ENCODE measurements at regions not wholly inside any gene's neighbourhood (a gene's known extent, or its start where the extent isn't known, plus 50 kb on each side); places are given as distances from the start of the nearest gene placed in this dataset.

DNA sequence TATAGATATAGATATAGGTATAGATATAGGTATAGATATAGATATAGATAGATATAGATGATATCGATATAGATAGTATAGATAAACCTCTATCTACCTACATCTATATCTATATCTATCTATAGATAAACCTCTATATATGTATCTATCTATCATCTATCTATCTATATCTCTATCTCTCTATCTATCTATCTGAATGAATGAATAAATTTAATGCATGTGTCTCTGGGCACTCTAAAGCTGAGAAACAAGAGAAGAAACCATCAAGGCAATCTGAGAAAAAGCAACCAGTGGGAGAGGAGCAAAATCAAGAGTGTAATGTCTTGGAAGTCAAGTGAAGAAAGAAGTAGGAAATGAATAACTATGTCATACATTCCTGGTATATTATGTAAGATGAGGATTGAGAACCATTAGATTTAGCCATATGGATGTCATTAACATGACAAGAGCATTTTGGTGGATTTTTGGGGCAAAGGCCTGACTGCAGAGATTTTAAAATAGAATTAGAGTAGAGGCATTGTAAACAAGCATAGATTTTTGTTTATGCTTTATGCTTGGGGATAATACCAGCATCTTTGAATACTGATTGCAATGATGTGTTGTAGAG lies 1262.7 kb upstream of the MIR17HG start:
- intact Hi-C loops (cut with micrococcal nuclease) = no loop called here
- no peaks in the 10 kb centered on the region for H3K4me1 Mint-ChIP-seq (ENCODE audit: low read depth)
- no peak overlapping the region for H3K27ac Mint-ChIP-seq
- CTCF ChIA-PET = no interaction called here
- no peak overlapping the region for H3K4me3 Mint-ChIP-seq
- DNase-seq = no peak
- no peaks in the 10 kb centered on the region for H3K36me3 Mint-ChIP-seq (ENCODE audit: low read depth)
- H3K9me3 Mint-ChIP-seq = peaks cover 15% of the 10 kb centered on the region
- no peaks in the 10 kb centered on the region for H3K27me3 Mint-ChIP-seq (ENCODE audit: low read depth)

DNA sequence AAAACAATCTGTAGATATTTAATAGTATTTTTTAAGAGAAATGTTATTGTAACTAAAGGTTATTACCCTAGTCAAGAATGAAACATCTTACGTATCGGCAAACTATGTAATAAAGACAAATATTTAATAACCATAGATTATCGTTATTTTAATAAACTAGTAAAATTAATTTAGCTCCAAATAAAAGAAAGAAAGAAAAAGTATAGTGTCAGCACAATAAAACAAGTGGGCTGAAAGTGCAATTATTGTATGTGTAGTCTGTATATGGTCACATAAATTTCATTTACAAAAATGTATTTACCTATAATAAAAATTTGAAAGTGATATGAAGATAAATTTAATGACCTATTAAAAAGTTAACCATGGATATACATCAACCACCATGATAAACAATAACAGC lies 1258.4 kb upstream of the MIR17HG start:
- intact Hi-C loops (cut with micrococcal nuclease) = no loop called here
- H3K27me3 Mint-ChIP-seq (ENCODE audit: low read depth) = no peaks in the 10 kb centered on the region
- no peaks in the 10 kb centered on the region for H3K36me3 Mint-ChIP-seq (ENCODE audit: low read depth)
- CTCF ChIA-PET = no interaction called here
- H3K4me3 Mint-ChIP-seq = no peak overlapping the region
- no peaks in the 10 kb centered on the region for H3K4me1 Mint-ChIP-seq (ENCODE audit: low read depth)
- no peak for DNase-seq
- peaks cover 17% of the 10 kb centered on the region for H3K9me3 Mint-ChIP-seq
- H3K27ac Mint-ChIP-seq = no peak overlapping the region

DNA sequence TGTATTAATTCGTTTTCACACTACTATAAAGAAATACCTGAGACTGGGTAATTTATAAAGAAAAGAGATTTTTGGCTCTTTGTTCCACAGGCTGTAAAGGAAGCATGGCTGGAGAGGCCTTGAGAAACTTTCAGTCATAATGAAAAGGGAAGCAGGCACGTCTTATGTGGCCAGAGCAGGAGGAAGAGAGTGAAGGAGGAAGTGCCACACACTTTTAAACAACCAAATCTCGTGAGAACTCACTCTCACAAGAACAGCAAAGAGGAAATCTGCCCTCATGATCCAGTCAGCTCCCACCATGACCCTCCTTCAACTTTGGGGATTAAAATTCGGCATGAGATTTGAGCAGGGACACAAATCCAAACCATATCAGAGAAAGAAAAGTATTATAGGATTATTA lies 1255.9 kb upstream of the MIR17HG start:
- Mint-ChIP-seq H3K27me3 (ENCODE audit: low read depth) (no peaks in the 10 kb centered on the region), H3K9me3 (peaks cover 17% of the 10 kb centered on the region), H3K4me3 (no peak overlapping the region), H3K36me3 (ENCODE audit: low read depth) (no peaks in the 10 kb centered on the region), H3K4me1 (ENCODE audit: low read depth) (no peaks in the 10 kb centered on the region), H3K27ac (no peak overlapping the region)
- CTCF ChIA-PET = no interaction called here
- DNase-seq = no peak
- intact Hi-C loops (cut with micrococcal nuclease) = no loop called here

DNA sequence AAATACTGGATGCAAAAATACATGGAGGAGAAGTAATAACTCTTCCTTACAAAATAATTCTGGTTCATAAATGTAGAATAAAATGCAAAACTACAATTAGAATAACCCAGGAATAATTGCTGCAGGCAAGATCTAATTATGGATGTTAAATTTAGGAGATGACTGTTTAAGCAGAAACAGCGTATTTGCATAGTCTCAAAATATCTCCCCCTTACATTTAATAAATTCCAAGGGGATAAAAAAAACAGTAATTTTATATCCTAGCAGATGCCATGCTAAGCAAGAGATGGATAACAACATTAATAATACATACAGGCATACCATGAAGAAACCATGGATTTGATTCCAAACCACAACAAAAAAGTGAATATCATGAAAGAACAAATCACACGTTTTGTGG lies 1253.1 kb upstream of the MIR17HG start:
- intact Hi-C loops (cut with micrococcal nuclease) = no loop called here
- H3K36me3 Mint-ChIP-seq (ENCODE audit: low read depth) = no peaks in the 10 kb centered on the region
- H3K27me3 Mint-ChIP-seq (ENCODE audit: low read depth) = no peaks in the 10 kb centered on the region
- no peak overlapping the region for H3K4me3 Mint-ChIP-seq
- CTCF ChIA-PET = no interaction called here
- H3K27ac Mint-ChIP-seq = no peak overlapping the region
- H3K4me1 Mint-ChIP-seq (ENCODE audit: low read depth) = no peaks in the 10 kb centered on the region
- no peak for DNase-seq
- H3K9me3 Mint-ChIP-seq = peaks cover 6% of the 10 kb centered on the region

DNA sequence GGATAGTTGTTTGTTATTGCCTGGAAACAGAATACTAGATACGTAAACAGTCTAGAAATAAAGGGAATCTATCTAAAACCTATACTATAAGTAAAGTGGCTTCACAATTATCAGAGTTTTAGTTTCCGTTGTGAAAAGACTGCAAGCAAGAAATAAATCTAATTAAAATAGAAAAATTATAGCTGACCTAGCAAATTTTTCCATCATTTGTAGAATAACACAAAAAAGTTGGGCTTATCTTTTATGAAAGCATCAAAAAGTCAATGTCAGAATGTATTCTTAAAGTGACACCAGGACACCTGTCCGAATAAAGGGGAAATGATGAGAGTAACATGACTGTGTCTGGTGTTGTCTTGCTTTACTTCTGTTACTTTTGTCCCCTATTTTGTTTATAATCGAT lies 1248.9 kb upstream of the MIR17HG start:
- no peaks in the 10 kb centered on the region for H3K27me3 Mint-ChIP-seq (ENCODE audit: low read depth)

DNA sequence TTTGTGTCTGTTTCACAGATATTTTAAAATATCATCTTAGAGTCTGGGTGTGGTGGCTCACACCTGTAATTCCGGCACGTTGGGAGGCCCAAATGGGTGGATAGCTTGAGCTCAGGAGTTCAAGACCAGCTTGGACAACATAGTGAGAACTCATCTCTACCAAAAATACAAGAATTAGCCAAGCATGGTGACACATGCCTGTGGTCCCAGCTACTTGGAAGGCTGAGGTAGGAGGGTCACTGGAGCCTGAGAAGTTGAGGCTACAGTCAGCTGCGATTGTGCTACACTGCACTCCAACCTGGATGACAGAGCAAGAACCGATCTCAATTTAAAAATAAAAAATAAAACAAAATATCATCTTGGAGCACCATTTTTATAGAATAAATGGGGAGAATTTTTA lies 1247.6 kb upstream of the MIR17HG start:
- H3K9me3 Mint-ChIP-seq = peaks cover 7% of the 10 kb centered on the region
- CTCF ChIA-PET = no interaction called here
- intact Hi-C loops (cut with micrococcal nuclease) = no loop called here

More for the DNA sequence above, 1248.9 kb upstream of the MIR17HG start:
- H3K36me3 Mint-ChIP-seq (ENCODE audit: low read depth) = no peaks in the 10 kb centered on the region
- DNase-seq = no peak
- no peak overlapping the region for H3K4me3 Mint-ChIP-seq
- CTCF ChIA-PET = no interaction called here
- peaks cover 3% of the 10 kb centered on the region for H3K9me3 Mint-ChIP-seq
- no peaks in the 10 kb centered on the region for H3K4me1 Mint-ChIP-seq (ENCODE audit: low read depth)
- intact Hi-C loops (cut with micrococcal nuclease) = no loop called here
- H3K27ac Mint-ChIP-seq = no peak overlapping the region

DNA sequence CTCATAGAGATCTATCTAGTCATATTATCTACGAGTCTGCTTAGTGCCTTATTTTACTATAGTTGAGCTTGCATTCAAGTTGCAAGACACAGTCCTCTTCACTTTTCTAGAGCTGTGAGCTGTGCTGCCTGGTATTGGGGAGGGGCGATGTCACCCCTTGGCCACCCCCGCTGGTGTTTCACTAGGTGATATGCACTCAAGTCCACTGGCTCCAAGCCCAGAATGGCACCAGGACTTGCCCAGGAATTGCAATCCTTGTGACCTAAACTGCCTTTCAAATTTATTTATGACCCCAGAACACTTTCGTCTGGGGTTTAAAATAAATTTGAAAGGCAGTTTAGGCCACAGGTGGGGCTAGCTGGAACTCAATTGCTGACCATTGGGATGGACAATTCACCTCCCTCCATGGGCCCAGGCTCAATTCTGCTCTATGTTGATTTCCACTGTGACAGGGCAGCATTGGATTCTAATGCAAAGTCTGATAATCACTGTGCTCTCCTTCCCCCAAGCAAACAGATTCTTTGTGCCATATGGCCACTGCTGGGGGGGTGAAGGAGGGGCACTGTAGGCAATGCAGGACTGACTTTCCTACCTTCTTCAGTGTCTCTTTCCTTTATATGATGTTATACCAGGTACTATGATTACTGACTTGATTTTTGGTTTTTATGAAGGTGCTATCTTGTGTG lies 1244.2 kb upstream of the MIR17HG start:
- Mint-ChIP-seq H3K9me3 (peaks cover 12% of the 10 kb centered on the region), H3K4me1 (ENCODE audit: low read depth) (no peaks in the 10 kb centered on the region), H3K27me3 (ENCODE audit: low read depth) (no peaks in the 10 kb centered on the region), H3K4me3 (no peak overlapping the region), H3K27ac (no peak overlapping the region), H3K36me3 (ENCODE audit: low read depth) (no peaks in the 10 kb centered on the region)
- intact Hi-C loops (cut with micrococcal nuclease) = no loop called here
- DNase-seq = no peak
- CTCF ChIA-PET = no interaction called here

More for the DNA sequence above, 1247.6 kb upstream of the MIR17HG start:
- H3K27ac Mint-ChIP-seq = no peak overlapping the region
- H3K4me3 Mint-ChIP-seq = no peak overlapping the region
- no peaks in the 10 kb centered on the region for H3K27me3 Mint-ChIP-seq (ENCODE audit: low read depth)
- no peaks in the 10 kb centered on the region for H3K36me3 Mint-ChIP-seq (ENCODE audit: low read depth)
- DNase-seq = no peak
- H3K4me1 Mint-ChIP-seq (ENCODE audit: low read depth) = no peaks in the 10 kb centered on the region

DNA sequence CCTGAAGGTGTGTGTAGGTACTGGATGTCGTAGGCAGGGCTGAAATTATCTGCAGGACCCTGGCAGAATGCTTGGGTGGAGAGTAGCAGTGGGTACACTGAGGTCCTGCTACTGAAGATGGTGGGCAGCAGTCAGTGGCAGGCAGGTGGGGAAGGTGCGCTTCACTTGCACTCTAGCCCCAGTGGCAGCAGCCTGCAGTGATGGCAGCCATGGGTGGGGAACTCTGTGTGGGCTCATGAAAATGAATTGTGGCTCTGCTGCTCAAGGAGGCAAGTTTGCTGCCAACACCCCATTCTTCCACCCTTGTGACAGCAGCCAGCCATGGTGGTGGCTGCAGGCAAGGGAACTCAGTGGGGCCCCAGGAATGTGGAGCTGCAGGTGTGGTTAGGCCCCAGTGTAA lies 1242.7 kb upstream of the MIR17HG start:
- no peaks in the 10 kb centered on the region for H3K27me3 Mint-ChIP-seq (ENCODE audit: low read depth)
- no peak overlapping the region for H3K27ac Mint-ChIP-seq
- CTCF ChIA-PET = no interaction called here
- no peaks in the 10 kb centered on the region for H3K36me3 Mint-ChIP-seq (ENCODE audit: low read depth)
- H3K4me1 Mint-ChIP-seq (ENCODE audit: low read depth) = no peaks in the 10 kb centered on the region
- H3K4me3 Mint-ChIP-seq = no peak overlapping the region
- peaks cover 12% of the 10 kb centered on the region for H3K9me3 Mint-ChIP-seq
- intact Hi-C loops (cut with micrococcal nuclease) = no loop called here
- no peak for DNase-seq

DNA sequence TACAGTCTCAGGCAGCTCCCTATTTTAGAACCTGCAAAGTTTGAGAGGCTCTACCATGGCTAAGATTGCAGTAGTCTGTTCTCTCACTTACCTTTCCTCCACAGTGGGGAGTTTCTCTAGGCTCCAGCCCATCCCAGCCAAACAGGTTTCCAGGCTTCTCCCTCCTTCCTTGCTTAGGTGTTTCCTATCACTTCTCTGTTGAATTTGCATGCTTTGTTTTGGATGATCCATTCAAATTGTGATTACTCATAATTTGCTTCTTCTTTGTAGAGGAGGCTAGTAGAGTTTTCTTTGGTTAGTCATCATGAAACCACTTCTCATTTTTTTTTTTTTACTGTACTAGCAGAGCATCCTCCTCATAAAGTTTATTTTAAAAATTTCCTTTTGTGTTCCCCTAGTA lies 1242.2 kb upstream of the MIR17HG start:
- H3K27me3 Mint-ChIP-seq (ENCODE audit: low read depth) = no peaks in the 10 kb centered on the region
- peaks cover 12% of the 10 kb centered on the region for H3K9me3 Mint-ChIP-seq
- DNase-seq = no peak
- intact Hi-C loops (cut with micrococcal nuclease) = no loop called here
- no peak overlapping the region for H3K4me3 Mint-ChIP-seq
- H3K27ac Mint-ChIP-seq = no peak overlapping the region
- H3K36me3 Mint-ChIP-seq (ENCODE audit: low read depth) = no peaks in the 10 kb centered on the region
- CTCF ChIA-PET = no interaction called here
- no peaks in the 10 kb centered on the region for H3K4me1 Mint-ChIP-seq (ENCODE audit: low read depth)

DNA sequence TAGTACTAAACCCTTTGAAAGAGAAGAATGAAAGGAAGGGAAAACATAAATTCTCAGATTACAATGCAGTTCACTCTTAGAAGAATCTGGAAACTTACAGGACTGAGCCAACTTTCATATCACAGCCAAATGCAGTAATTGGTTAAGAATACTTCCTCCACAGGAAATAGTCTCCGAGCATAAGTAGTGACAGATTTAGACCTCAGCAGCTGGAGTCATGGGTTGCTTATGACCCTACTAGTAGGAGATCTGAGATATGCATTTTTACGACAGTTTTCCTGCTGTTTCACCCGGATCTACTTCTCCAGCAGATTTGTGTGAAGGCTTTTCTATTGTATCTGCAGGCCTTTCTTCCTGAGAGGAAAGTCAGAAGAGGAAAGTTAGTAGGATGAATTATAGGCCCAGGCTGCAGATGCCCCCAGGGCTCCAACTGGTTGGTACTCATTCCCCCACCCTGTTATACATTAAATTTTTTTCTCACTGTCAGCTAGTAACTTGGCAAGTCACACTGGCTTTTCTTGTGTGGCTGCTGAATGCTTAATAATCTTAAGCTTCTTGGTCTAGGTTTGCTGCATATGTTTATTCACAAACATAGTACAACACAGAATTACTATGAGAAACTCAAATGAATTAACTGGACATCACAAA lies 1241.5 kb upstream of the MIR17HG start:
- intact Hi-C loops (cut with micrococcal nuclease) = no loop called here
- H3K27ac Mint-ChIP-seq = no peak overlapping the region
- no peaks in the 10 kb centered on the region for H3K27me3 Mint-ChIP-seq (ENCODE audit: low read depth)
- no peaks in the 10 kb centered on the region for H3K4me1 Mint-ChIP-seq (ENCODE audit: low read depth)
- no peak overlapping the region for H3K4me3 Mint-ChIP-seq
- no peak for DNase-seq
- H3K36me3 Mint-ChIP-seq (ENCODE audit: low read depth) = no peaks in the 10 kb centered on the region
- H3K9me3 Mint-ChIP-seq = peaks cover 12% of the 10 kb centered on the region
- CTCF ChIA-PET = no interaction called here

DNA sequence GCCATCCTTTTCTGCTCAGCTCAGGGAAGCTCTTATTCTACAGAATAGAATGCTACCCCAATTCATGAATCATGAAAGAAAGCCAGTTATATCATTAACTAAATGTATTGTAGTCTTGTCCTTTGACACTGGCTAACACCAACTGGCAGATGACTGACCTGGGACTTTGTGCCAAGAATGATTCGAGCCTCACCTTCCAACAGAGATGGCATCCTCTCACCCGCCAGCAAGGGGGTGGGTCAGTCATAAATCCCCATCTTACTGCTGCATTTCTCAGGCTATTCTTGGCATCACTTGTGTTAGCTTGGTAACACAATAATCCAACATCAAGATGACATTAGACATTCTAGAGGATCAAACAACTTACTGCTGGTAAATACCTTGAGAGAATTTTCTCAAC lies 1239.8 kb upstream of the MIR17HG start:
- CTCF ChIA-PET = no interaction called here

DNA sequence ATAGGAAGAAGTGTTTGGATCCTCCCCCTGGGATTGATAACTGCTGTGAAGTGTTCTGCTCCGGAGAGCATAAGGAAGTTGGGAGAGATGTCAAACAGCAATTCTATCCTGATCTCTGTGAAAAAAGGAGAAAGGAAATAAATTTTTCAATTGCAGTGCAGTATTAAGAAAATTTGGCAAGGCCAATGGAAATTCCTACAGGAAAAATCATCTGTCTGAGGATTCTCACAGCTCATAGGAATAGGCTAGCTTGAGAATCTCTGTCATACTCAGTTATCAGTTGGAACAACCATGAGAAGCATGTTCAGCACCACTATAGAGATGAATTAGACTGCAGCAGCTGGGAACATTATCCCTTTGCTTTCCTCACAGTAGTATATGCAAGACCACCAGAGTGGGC lies 1238.9 kb upstream of the MIR17HG start:
- intact Hi-C loops (cut with micrococcal nuclease) = no loop called here
- H3K9me3 Mint-ChIP-seq = peaks cover 15% of the 10 kb centered on the region
- H3K36me3 Mint-ChIP-seq (ENCODE audit: low read depth) = no peaks in the 10 kb centered on the region
- H3K27me3 Mint-ChIP-seq (ENCODE audit: low read depth) = no peaks in the 10 kb centered on the region
- no peak overlapping the region for H3K4me3 Mint-ChIP-seq
- no peak overlapping the region for H3K27ac Mint-ChIP-seq
- no peak for DNase-seq
- CTCF ChIA-PET = no interaction called here
- H3K4me1 Mint-ChIP-seq (ENCODE audit: low read depth) = no peaks in the 10 kb centered on the region

More for the DNA sequence above, 1239.8 kb upstream of the MIR17HG start:
- intact Hi-C loops (cut with micrococcal nuclease) = no loop called here
- Mint-ChIP-seq H3K9me3 (peaks cover 11% of the 10 kb centered on the region), H3K4me1 (ENCODE audit: low read depth) (no peaks in the 10 kb centered on the region), H3K36me3 (ENCODE audit: low read depth) (no peaks in the 10 kb centered on the region), H3K27ac (no peak overlapping the region), H3K4me3 (no peak overlapping the region), H3K27me3 (ENCODE audit: low read depth) (no peaks in the 10 kb centered on the region)
- no peak for DNase-seq

DNA sequence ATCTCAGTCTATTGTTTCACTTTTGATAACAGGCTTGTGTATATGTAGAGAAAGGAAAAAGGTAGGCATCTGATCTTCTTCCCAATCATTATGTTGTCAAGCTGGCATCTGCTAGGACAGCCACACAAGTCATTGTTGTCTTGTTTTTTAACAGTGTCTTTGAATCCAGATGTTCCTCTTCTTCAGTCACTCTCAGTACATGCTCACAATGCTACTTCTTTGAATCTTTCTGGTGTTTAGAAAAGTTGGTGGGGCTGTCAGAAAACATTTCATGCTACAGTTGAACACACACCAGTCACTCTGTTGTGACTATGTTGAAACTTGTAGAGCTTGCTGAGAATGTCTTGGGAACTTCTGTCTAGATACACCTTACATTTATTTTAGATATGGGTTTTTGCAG lies 1231.4 kb upstream of the MIR17HG start:
- Mint-ChIP-seq H3K4me1 (ENCODE audit: low read depth) (no peaks in the 10 kb centered on the region), H3K27ac (no peak overlapping the region), H3K9me3 (peaks cover 13% of the 10 kb centered on the region), H3K27me3 (ENCODE audit: low read depth) (no peaks in the 10 kb centered on the region), H3K36me3 (ENCODE audit: low read depth) (no peaks in the 10 kb centered on the region), H3K4me3 (no peak overlapping the region)
- intact Hi-C loops (cut with micrococcal nuclease) = no loop called here
- DNase-seq = no peak
- CTCF ChIA-PET = no interaction called here

All from activated naive CD4-positive, alpha-beta T cell treated with anti-CD3 and anti-CD28 coated beads for 36 hours (primary cell).